Cardiac muscle cell (in vitro differentiated cells and primary cell): ENCODE measurements at regions not wholly inside any gene's neighbourhood (a gene's known extent, or its start where the extent isn't known, plus 50 kb on each side); places are given as distances from the start of the nearest gene placed in this dataset.

Experiments used
- DNase-seq, 2 donors: peaks; one replicate each; pipeline versions ENCODE4 v3.0.0 to v3.0.0-alpha.2; 2010 to 2017; ENCODE audit warnings: low read depth in 1 of 2, low spot score in 1 of 2
- H3K27ac ChIP-seq: fragments of 200-600 bp; sonication (generic); 2 replicates; pipeline ENCODE4 v1.5.1; 2016
- H3K27me3 ChIP-seq: fragments of 200-600 bp; sonication (generic); 2 replicates; pipeline ENCODE4 v1.6.0; 2016; ENCODE audit warnings: control low read depth
- H3K36me3 ChIP-seq: fragments of 200-600 bp; sonication (generic); 2 replicates; pipeline ENCODE4 v1.5.1; 2016; ENCODE audit warnings: control low read depth
- H3K4me1 ChIP-seq: fragments of 200-600 bp; sonication (generic); 2 replicates; pipeline ENCODE4 v1.8.1; 2017; ENCODE audit warnings: low read depth, mild to moderate bottlenecking, mixed run types
- H3K4me3 ChIP-seq: fragments of 200-600 bp; sonication (generic); 2 replicates; pipeline ENCODE4 v1.5.1; 2016; ENCODE audit warnings: mild to moderate bottlenecking
- H3K9me3 ChIP-seq: fragments of 200-600 bp; sonication (generic); 2 replicates; pipeline ENCODE4 v1.5.1; 2017; ENCODE audit warnings: low read depth, mild to moderate bottlenecking, control low read depth
- CTCF ChIP-seq: IDR thresholded peaks from 2 replicates; pipeline ENCODE4 v1.5.1; 2012; ENCODE audit warnings: low read depth, mild to moderate bottlenecking, low read length

DNA sequence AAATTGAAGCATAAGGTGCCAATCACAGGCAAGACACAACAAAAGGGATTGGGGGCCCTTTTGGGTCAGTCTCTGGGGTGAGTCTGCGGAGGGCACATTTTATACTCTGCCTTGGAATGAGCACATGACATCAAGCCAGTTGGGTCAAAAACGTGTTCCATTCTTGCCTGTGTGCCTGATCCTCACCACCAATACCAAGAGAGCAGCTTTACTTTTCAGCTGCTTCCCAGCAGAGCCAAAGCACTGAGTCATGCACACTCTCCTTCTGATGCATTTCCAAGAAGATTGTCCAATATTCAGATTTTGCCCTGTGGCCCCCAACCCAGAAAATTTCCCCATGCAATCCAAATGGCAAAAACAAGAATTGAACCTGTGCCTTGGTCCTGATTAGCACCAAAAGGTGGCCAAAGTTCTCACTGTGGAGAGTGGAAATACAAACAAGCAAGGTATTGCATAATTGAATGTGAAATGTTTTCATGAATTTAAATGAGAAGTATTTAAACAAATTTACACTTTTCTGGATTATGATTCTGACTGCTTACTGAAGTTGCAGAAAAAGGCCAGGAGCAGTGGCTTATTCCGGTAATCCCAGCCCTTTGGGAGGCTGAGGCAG is 217.8 kb upstream of the SOX9 start:
- H3K36me3 ChIP-seq: no peaks in the 10 kb centered on the region
- TF ChIP-seq CTCF: no peak
- no peak overlapping the region for H3K4me3 ChIP-seq
- no peaks in the 10 kb centered on the region for H3K27me3 ChIP-seq
- H3K4me1 ChIP-seq: peaks cover 16% of the 10 kb centered on the region
- H3K9me3 ChIP-seq: no peaks in the 10 kb centered on the region
- no peak overlapping the region for H3K27ac ChIP-seq
- peak in 1 of 2 donors; percentile 3 for DNase-seq

DNA sequence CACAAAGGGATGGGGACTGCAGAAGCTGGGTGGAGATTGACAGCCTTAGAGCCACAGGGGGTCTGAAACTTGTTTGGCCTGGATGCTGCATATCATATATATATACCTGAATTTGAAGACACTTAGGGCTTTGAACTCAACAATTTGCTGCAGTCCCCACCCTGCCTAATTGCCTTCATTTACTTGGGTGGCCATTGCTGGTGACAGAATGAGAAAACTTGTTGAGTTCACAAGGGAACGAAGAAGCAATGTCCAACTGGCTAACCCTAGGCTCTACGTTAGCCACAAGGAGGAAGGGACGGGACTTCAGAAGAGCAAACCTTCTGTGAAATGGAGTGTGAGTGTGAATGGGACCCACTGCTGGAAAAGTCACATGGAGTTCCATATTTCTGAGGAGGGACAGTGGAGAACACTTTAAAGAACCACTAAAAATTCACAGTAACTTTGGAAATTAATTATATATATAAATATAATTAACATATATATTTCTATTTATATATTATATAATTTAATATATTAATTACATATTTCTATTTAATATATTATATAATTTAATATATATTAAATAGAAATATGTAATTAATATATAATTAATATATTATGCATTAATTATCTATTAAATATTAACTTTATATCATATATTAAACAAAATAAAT is 215.3 kb upstream of the SOX9 start:
- H3K27me3 ChIP-seq: no peaks in the 10 kb centered on the region
- H3K27ac ChIP-seq: no peak overlapping the region
- TF ChIP-seq CTCF: no peak
- H3K36me3 ChIP-seq: no peaks in the 10 kb centered on the region
- DNase-seq: no peak
- no peak overlapping the region for H3K4me3 ChIP-seq
- H3K9me3 ChIP-seq: no peaks in the 10 kb centered on the region
- peaks cover 12% of the 10 kb centered on the region for H3K4me1 ChIP-seq

DNA sequence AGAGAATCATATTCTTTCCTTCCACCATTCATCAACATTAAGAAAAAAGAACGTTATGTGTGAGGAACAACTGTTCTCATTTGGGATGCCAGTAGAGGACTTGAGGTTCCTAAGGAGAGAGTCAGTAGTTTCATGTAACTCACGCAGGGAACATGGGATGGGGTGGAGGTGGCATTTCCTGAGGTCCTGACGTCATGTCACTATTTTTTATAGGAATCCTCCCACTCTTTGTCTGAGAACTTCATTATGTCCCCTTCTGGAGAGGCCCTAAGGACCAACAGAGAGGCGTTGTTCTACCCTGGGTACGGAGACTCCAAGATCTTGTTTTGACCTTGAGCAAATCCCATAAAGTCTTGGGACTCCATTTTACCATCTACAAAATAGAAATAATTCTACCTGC is 211.7 kb upstream of the SOX9 start:
- no peak for TF ChIP-seq CTCF
- peaks cover 5% of the 10 kb centered on the region for H3K4me1 ChIP-seq
- no peak for DNase-seq
- no peaks in the 10 kb centered on the region for H3K36me3 ChIP-seq
- no peaks in the 10 kb centered on the region for H3K27me3 ChIP-seq
- H3K27ac ChIP-seq: no peak overlapping the region
- no peaks in the 10 kb centered on the region for H3K9me3 ChIP-seq
- H3K4me3 ChIP-seq: no peak overlapping the region

GRCh38 chr17:71910002-71910401 is 210.8 kb upstream of the SOX9 start:
- Histone ChIP-seq H3K27ac (no peak overlapping the region), H3K9me3 (no peaks in the 10 kb centered on the region), H3K4me1 (peaks cover 5% of the 10 kb centered on the region), H3K27me3 (no peaks in the 10 kb centered on the region), H3K4me3 (no peak overlapping the region), H3K36me3 (no peaks in the 10 kb centered on the region)
- no peak for DNase-seq
- TF ChIP-seq CTCF: no peak

GRCh38 chr17:71914042-71914441 is 206.8 kb upstream of the SOX9 start:
- H3K27me3 ChIP-seq: no peaks in the 10 kb centered on the region
- DNase-seq: no peak
- H3K9me3 ChIP-seq: no peaks in the 10 kb centered on the region
- H3K4me3 ChIP-seq: no peak overlapping the region
- no peaks in the 10 kb centered on the region for H3K4me1 ChIP-seq
- H3K27ac ChIP-seq: no peak overlapping the region
- no peak for TF ChIP-seq CTCF
- no peaks in the 10 kb centered on the region for H3K36me3 ChIP-seq
